SK-N-SH (cell line): ENCODE measurements at regions not wholly inside any gene's neighbourhood (a gene's known extent, or its start where the extent isn't known, plus 50 kb on each side); places are given as distances from the start of the nearest gene placed in this dataset.

ENCODE experiments used
- CTCF ChIP-seq: fragments of 200-600 bp; sonication (generic); IDR thresholded peaks from 2 replicates; pipeline ENCODE4 v1.6.1; 2017; ENCODE audit warnings: antibody characterized with exemption, mild to moderate bottlenecking, moderate library complexity
- ELF1 ChIP-seq: IDR thresholded peaks from 2 replicates; pipeline ENCODE4 v1.4.0; 2012
- EZH2phosphoT487 ChIP-seq: fragments of 200-600 bp; sonication (generic); IDR thresholded peaks from 2 replicates; pipeline ENCODE4 v1.6.1; 2017; ENCODE audit warnings: low read depth, mixed run types, mild to moderate bottlenecking, antibody characterized with exemption, moderate library complexity, borderline replicate concordance
- FOXJ3 ChIP-seq: sonication (generic); formaldehyde crosslinking; IDR thresholded peaks from 2 replicates; pipeline ENCODE4 v1.5.1; 2020; ENCODE audit warnings: mild to moderate bottlenecking, missing genetic modification reagents
- GABPA ChIP-seq: IDR thresholded peaks from 2 replicates; pipeline ENCODE4 v1.4.0; 2012; ENCODE audit warnings: low read depth, mild to moderate bottlenecking
- MEF2A ChIP-seq: IDR thresholded peaks from 2 replicates; pipeline ENCODE4 v1.4.0; 2012; ENCODE audit warnings: low read depth, borderline replicate concordance
- NRF1 ChIP-seq: IDR thresholded peaks from 2 replicates; pipeline ENCODE4 v1.6.1; 2012; ENCODE audit warnings: low read depth, mild to moderate bottlenecking, low read length
- RAD21 ChIP-seq: IDR thresholded peaks from 2 replicates; pipeline ENCODE4 v1.6.1; 2012; ENCODE audit warnings: mild to moderate bottlenecking, low read length
- RCOR1 ChIP-seq: fragments of 150-350 bp; IDR thresholded peaks from 2 replicates; pipeline ENCODE4 v1.6.1; 2017; ENCODE audit warnings: antibody characterized with exemption, low read length
- RFX5 ChIP-seq: IDR thresholded peaks from 2 replicates; pipeline ENCODE4 v1.6.1; 2012; ENCODE audit warnings: mild to moderate bottlenecking, improper control_type of control experiment, low read length
- SIN3A ChIP-seq: IDR thresholded peaks from 2 replicates; pipeline ENCODE4 v1.6.1; 2012; ENCODE audit warnings: low read depth, mild to moderate bottlenecking, low read length, moderate library complexity, borderline replicate concordance
- TCF12 ChIP-seq: IDR thresholded peaks from 2 replicates; pipeline ENCODE4 v1.4.0; 2012
- TF ChIP-seq, protein P1 (sequence below): IDR thresholded peaks from 2 replicates; pipeline ENCODE4 v1.6.1; 2012; ENCODE audit warnings: mild to moderate bottlenecking, low read depth, low read length, moderate library complexity
- TF ChIP-seq, protein P2 (sequence below): fragments of 150-350 bp; IDR thresholded peaks from 2 replicates; pipeline ENCODE4 v1.6.1; 2017; ENCODE audit warnings: antibody characterized with exemption, low read length, low read depth, borderline replicate concordance

GRCh38 chr12:14076538-14076937, 95.1 kb upstream of the GRIN2B start:
- no peak for TF ChIP-seq CTCF
- TF ChIP-seq TCF12 = no peak
- no peak for TF ChIP-seq NRF1
- TF ChIP-seq RAD21 = no peak
- TF ChIP-seq, protein P1, sequence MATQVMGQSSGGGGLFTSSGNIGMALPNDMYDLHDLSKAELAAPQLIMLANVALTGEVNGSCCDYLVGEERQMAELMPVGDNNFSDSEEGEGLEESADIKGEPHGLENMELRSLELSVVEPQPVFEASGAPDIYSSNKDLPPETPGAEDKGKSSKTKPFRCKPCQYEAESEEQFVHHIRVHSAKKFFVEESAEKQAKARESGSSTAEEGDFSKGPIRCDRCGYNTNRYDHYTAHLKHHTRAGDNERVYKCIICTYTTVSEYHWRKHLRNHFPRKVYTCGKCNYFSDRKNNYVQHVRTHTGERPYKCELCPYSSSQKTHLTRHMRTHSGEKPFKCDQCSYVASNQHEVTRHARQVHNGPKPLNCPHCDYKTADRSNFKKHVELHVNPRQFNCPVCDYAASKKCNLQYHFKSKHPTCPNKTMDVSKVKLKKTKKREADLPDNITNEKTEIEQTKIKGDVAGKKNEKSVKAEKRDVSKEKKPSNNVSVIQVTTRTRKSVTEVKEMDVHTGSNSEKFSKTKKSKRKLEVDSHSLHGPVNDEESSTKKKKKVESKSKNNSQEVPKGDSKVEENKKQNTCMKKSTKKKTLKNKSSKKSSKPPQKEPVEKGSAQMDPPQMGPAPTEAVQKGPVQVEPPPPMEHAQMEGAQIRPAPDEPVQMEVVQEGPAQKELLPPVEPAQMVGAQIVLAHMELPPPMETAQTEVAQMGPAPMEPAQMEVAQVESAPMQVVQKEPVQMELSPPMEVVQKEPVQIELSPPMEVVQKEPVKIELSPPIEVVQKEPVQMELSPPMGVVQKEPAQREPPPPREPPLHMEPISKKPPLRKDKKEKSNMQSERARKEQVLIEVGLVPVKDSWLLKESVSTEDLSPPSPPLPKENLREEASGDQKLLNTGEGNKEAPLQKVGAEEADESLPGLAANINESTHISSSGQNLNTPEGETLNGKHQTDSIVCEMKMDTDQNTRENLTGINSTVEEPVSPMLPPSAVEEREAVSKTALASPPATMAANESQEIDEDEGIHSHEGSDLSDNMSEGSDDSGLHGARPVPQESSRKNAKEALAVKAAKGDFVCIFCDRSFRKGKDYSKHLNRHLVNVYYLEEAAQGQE = no peak
- no peak for TF ChIP-seq RCOR1
- TF ChIP-seq GABPA = no peak
- no peak for TF ChIP-seq FOXJ3
- no peak for TF ChIP-seq MEF2A
- no peak for TF ChIP-seq EZH2phosphoT487
- TF ChIP-seq, protein P2, sequence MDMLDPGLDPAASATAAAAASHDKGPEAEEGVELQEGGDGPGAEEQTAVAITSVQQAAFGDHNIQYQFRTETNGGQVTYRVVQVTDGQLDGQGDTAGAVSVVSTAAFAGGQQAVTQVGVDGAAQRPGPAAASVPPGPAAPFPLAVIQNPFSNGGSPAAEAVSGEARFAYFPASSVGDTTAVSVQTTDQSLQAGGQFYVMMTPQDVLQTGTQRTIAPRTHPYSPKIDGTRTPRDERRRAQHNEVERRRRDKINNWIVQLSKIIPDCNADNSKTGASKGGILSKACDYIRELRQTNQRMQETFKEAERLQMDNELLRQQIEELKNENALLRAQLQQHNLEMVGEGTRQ = no peak
- TF ChIP-seq SIN3A = no peak
- TF ChIP-seq ELF1 = no peak
- TF ChIP-seq RFX5 = no peak
